GM12878 (cell line): ENCODE measurements at regions not wholly inside any gene's neighbourhood (a gene's known extent, or its start where the extent isn't known, plus 50 kb on each side); places are given as distances from the start of the nearest gene placed in this dataset.

Source experiments
- EED ChIP-seq: sonication (generic); IDR thresholded peaks from 2 replicates; pipeline ENCODE4 v1.6.1; 2016; ENCODE audit warnings: antibody characterized with exemption, low read depth
- GABPA ChIP-seq: IDR thresholded peaks from 2 replicates; pipeline ENCODE4 v1.6.1; 2014; ENCODE audit warnings: antibody characterized with exemption, low read depth, mild to moderate bottlenecking, inconsistent platforms
- MEF2B ChIP-seq: fragments of 450-650 bp; IDR thresholded peaks from 2 replicates; pipeline ENCODE4 v1.6.1; 2018; ENCODE audit warnings: mild to moderate bottlenecking, moderate library complexity; ENCODE audit not compliant: partially characterized antibody, poor library complexity, severe bottlenecking
- NFYB ChIP-seq: IDR thresholded peaks from 2 replicates; pipeline ENCODE4 v1.6.1; 2011; ENCODE audit warnings: low read depth, mild to moderate bottlenecking, low read length, improper control_type of control experiment, moderate library complexity; ENCODE audit not compliant: insufficient read depth
- POLR2A ChIP-seq: IDR thresholded peaks from 2 replicates; pipeline ENCODE4 v1.6.1; 2011; ENCODE audit warnings: low read depth, mild to moderate bottlenecking, low read length
- ZSCAN29 ChIP-seq: fragments of 450-650 bp; IDR thresholded peaks from 2 replicates; pipeline ENCODE4 v1.6.1; 2017; ENCODE audit warnings: mild to moderate bottlenecking, moderate library complexity
- TF ChIP-seq, protein P1 (sequence below), 3 experiments: IDR thresholded peaks in 2 of 3; conservative IDR thresholded peaks in 1 of 3; 2 replicates each; pipeline ENCODE4 v1.5.1; 2011; ENCODE audit warnings: low read depth in 3 of 3, low read length in 3 of 3, mild to moderate bottlenecking in 3 of 3, control low read depth in 2 of 3, moderate library complexity in 2 of 3, inconsistent platforms in 1 of 3, mixed read lengths in 1 of 3; ENCODE audit not compliant: control insufficient read depth in 2 of 3, insufficient read depth in 1 of 3; ENCODE audit errors: extremely low read depth in 1 of 3
- TF ChIP-seq, protein P2 (sequence below): IDR thresholded peaks from 2 replicates; pipeline ENCODE4 v1.6.1; 2012; ENCODE audit warnings: low read length, inconsistent platforms

GRCh38 chr16:75942351-75942750, 216.1 kb upstream of the CPHXL start:
- TF ChIP-seq, protein P1, sequence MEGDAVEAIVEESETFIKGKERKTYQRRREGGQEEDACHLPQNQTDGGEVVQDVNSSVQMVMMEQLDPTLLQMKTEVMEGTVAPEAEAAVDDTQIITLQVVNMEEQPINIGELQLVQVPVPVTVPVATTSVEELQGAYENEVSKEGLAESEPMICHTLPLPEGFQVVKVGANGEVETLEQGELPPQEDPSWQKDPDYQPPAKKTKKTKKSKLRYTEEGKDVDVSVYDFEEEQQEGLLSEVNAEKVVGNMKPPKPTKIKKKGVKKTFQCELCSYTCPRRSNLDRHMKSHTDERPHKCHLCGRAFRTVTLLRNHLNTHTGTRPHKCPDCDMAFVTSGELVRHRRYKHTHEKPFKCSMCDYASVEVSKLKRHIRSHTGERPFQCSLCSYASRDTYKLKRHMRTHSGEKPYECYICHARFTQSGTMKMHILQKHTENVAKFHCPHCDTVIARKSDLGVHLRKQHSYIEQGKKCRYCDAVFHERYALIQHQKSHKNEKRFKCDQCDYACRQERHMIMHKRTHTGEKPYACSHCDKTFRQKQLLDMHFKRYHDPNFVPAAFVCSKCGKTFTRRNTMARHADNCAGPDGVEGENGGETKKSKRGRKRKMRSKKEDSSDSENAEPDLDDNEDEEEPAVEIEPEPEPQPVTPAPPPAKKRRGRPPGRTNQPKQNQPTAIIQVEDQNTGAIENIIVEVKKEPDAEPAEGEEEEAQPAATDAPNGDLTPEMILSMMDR (IDR thresholded peaks at IDR 0.05 in 2 of 3, conservative IDR thresholded peaks at IDR 0.05 in 1 of 3; ENCODE audit: control insufficient read depth in 2 of 3, extremely low read depth in 1 of 3, insufficient read depth in 1 of 3, low read depth in 3 of 3, low read length in 3 of 3) = no peak
- TF ChIP-seq ZSCAN29 (no peak), POLR2A (no peak), EED (no peak), MEF2B (no peak), NFYB (no peak), GABPA (no peak)
- TF ChIP-seq, protein P2, sequence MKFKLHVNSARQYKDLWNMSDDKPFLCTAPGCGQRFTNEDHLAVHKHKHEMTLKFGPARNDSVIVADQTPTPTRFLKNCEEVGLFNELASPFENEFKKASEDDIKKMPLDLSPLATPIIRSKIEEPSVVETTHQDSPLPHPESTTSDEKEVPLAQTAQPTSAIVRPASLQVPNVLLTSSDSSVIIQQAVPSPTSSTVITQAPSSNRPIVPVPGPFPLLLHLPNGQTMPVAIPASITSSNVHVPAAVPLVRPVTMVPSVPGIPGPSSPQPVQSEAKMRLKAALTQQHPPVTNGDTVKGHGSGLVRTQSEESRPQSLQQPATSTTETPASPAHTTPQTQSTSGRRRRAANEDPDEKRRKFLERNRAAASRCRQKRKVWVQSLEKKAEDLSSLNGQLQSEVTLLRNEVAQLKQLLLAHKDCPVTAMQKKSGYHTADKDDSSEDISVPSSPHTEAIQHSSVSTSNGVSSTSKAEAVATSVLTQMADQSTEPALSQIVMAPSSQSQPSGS = no peak
